ENCODE measurements at regions not wholly inside any gene's neighbourhood (a gene's known extent, or its start where the extent isn't known, plus 50 kb on each side); places are given as distances from the start of the nearest gene placed in this dataset.
"Not testable (repeated sequence)": the region's sequence is repeated elsewhere in the genome, so short reads cannot be mapped to it uniquely, and the experiment has no call there.

DNA sequence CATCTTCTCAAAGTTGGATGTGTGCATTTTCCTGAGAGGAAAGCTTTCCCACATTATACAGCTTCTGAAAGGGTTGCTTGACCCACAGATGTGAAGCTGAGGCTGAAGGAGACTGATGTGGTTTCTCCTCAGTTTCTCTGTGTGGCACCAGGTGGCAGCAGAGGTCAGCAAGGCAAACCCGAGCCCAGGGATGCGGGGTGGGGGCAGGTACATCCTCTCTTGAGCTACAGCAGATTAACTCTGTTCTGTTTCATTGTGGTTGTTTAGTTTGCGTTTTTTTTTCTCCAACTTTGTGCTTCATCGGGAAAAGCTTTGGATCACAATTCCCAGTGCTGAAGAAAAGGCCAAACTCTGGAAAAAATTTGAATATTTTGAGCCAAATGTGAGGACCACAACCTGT is 360.2 kb downstream of the OR4F29 start:
- H3K36me3 ChIP-seq; intact Hi-C loops (cut with DNase I); H3K4me3 ChIP-seq; H3K9me3 ChIP-seq; H3K27me3 ChIP-seq; H3K4me1 ChIP-seq (ENCODE audit: insufficient read depth); DNase-seq; H3K27ac ChIP-seq: not testable (repeated sequence)
- WGBS, 3 donors, result no CpG with 5 or more reads among the region's 4 CpGs

DNA sequence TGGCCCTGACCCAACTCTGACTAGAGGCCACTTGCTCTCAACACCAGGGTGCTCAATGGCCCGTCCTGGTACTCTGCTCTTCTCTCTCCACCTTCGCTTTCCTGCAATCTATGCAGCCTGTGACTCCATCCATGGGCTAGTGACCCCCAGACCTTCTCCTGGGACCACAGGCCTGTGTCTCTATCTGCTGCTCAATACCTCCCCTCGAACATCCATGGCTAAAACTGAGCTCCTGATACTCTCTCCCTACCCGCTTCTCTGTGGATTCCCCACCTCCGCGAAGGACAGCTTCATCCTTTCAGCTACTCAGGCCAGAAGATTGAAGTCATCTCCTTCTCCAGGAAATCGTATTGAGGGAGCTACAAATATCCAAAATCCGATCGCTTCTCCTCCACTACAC is 363.4 kb downstream of the OR4F29 start:
- 75 to 85% methylated on average over 7 to 9 of the region's 9 CpGs; no CpG with 5 or more reads in 1 of the 3 donors for WGBS, 3 donors

DNA sequence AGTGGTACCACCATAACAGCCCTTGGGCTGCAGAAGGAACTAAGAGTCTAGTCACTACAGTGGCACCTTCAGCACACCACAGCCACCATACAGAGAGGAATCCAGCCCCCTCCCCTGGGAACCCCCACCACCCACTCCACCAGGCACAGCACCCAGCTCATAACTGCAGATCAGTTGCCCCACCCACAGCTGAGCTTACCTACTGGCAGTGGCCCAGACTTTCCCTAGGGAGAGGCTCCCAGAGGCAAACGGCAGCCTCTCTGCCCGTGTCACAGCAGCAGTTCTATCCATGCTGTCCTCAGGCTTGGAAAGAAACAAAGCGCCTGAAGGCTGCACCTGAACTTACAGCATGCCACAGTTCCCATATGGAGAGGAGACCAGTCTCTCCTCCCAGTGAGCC is 372.3 kb downstream of the OR4F29 start:
- H3K36me3 ChIP-seq; DNase-seq; intact Hi-C loops (cut with DNase I); H3K4me1 ChIP-seq (ENCODE audit: insufficient read depth); H3K9me3 ChIP-seq; H3K27me3 ChIP-seq; H3K4me3 ChIP-seq; H3K27ac ChIP-seq: not testable (repeated sequence)
- 64 to 79% methylated on average over 3 of the region's 3 CpGs; no CpG with 5 or more reads in 1 of the 3 donors for WGBS, 3 donors

More for the DNA sequence above, 363.4 kb downstream of the OR4F29 start:
- intact Hi-C loops (cut with DNase I); H3K36me3 ChIP-seq; H3K27ac ChIP-seq; H3K27me3 ChIP-seq; H3K4me1 ChIP-seq (ENCODE audit: insufficient read depth); DNase-seq; H3K4me3 ChIP-seq; H3K9me3 ChIP-seq: not testable (repeated sequence)

DNA sequence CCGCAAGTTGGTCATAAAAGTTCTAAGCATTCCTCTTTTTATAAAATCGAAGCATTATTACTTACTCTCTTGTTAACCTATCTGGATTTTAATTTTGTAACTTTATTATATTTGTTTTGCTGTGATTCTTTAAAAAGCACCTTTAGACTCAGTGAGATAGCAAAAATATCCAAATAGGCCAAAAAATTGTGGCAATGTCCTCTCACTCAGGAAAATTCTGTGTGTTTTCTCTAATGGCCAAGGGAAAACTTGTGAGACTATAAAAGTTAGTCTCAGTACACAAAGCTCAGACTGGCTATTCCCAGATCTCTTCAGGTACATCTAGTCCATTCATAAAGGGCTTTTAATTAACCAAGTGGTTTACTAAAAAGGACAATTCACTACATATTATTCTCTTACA is 386.4 kb downstream of the OR4F29 start, which contains the start of gene OR4F5:
OR4F5 (plus strand) TSS at position 301 of the 400 bp plus-strand sequence.
- H3K4me3 ChIP-seq; H3K4me1 ChIP-seq (ENCODE audit: insufficient read depth); H3K9me3 ChIP-seq; H3K27me3 ChIP-seq; DNase-seq; intact Hi-C loops (cut with DNase I); H3K27ac ChIP-seq; H3K36me3 ChIP-seq: not testable (repeated sequence)
- WGBS, 3 donors, result no CpG with 5 or more reads among the region's 2 CpGs

DNA sequence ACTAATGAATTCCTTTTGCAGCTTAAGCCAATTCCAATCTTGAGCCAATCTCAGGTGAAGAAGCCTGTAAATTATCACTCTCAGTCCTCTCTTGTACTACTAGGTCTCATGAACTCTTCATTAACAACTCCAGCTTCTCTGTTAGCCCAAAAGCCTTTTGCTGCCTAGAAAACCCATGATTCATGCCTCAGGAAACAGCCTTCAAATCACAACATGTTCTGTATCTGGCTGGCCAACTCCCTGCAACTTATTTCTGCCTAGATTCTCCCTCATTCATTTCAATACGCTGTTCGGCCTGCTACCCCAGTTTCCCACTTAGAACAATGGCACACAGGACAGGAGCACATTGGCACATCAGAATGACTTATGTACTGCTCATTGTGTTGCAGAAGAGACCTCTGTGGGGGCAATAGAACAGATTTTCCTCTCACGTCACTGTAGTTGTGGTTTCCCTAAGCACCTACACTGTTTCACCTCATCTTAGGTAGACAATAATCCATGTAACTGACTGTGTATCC is 395.4 kb downstream of the OR4F29 start:
- H3K27ac ChIP-seq; H3K4me1 ChIP-seq (ENCODE audit: insufficient read depth); intact Hi-C loops (cut with DNase I); DNase-seq; H3K27me3 ChIP-seq; H3K4me3 ChIP-seq; H3K36me3 ChIP-seq; H3K9me3 ChIP-seq: not testable (repeated sequence)
- whole genome bisulfite sequencing, 3 donors, result 71 to 77% (median 77%) methylated on average over 2 to 3 of the region's 3 CpGs

DNA sequence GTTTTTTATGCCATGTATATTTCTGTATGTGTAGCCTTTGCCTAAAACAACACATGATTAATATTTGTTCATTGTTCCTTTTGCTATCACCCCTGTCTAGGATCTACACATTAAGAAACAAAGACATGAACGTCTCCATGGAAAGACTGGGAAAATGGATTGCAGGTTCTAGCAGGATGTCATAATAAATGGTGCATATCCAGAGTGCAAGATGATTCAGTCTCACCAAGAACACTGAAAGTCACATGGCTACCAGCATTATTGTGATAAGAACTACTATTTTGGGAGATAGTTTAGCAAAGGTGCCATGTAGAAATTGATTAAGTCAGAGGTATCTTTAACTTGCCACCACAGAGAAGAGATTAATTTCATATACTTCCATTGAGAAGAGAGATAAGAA is 398.3 kb downstream of the OR4F29 start:
- intact Hi-C loops (cut with DNase I); H3K27me3 ChIP-seq; H3K4me1 ChIP-seq (ENCODE audit: insufficient read depth); H3K4me3 ChIP-seq; DNase-seq; H3K27ac ChIP-seq; H3K9me3 ChIP-seq; H3K36me3 ChIP-seq: not testable (repeated sequence)
- 57 to 69% methylated on average over 1 of the region's 1 CpG; no CpG with 5 or more reads in 1 of the 3 donors for WGBS, 3 donors

DNA sequence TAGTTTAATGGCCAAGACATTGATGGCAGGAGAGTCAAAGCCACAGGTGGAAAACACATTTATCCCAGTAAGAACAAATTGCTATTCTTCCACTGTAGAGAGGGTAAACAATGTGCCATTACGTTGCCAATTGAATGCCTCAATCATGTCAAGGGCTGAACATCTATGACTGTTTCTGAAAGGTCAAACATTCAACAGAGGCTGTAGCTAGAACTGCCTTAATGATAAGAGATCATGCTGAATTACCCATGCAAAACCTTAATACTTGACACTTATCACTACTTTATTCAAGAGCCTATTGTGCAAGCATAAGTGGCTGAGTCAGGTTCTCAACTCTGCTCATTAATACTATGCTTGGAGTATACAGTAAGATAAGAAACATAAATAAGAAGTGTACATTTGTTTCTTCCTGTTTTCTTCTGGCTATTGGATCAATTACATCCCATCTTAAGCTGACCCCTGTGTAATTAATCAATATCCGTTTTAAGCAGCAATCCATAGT is 409.5 kb downstream of the OR4F29 start:
- H3K36me3 ChIP-seq; H3K4me1 ChIP-seq (ENCODE audit: insufficient read depth); DNase-seq; intact Hi-C loops (cut with DNase I); H3K9me3 ChIP-seq; H3K4me3 ChIP-seq; H3K27me3 ChIP-seq; H3K27ac ChIP-seq: not testable (repeated sequence)
- no CpG with 5 or more reads among the region's 2 CpGs for WGBS, 3 donors

DNA sequence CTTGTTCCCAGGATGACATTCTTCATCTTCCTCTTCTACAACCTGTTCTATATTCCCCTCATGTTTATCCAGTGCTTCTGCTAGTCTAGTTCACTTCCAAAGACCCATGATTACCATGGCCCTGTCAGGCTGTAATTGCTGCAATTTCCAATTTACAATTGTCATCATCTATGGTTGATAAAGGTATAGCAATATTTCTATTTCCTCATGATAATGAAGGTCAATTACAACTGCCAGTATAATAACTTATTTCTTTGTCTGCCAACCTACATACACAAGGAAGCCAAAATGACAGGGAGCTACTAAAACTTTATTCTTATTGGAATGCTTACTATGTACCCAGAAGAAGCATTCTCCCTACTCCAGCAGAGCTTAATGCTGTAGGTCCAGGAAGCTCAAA is 410.3 kb downstream of the OR4F29 start:
- DNase-seq, result not testable (repeated sequence)

DNA sequence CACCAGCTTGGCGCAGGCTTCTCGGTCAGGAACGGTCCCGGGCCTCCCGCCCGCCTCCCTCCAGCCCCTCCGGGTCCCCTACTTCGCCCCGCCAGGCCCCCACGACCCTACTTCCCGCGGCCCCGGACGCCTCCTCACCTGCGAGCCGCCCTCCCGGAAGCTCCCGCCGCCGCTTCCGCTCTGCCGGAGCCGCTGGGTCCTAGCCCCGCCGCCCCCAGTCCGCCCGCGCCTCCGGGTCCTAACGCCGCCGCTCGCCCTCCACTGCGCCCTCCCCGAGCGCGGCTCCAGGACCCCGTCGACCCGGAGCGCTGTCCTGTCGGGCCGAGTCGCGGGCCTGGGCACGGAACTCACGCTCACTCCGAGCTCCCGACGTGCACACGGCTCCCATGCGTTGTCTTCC is 422.3 kb downstream of the OR4F29 start:
- intact Hi-C loops (cut with DNase I); H3K4me3 ChIP-seq; DNase-seq; H3K27me3 ChIP-seq; H3K9me3 ChIP-seq; H3K36me3 ChIP-seq; H3K27ac ChIP-seq; H3K4me1 ChIP-seq (ENCODE audit: insufficient read depth): not testable (repeated sequence)
- no CpG with 5 or more reads among the region's 52 CpGs for WGBS, 3 donors

More for the DNA sequence above, 410.3 kb downstream of the OR4F29 start:
- intact Hi-C loops (cut with DNase I); H3K4me3 ChIP-seq; H3K9me3 ChIP-seq; H3K36me3 ChIP-seq; H3K4me1 ChIP-seq (ENCODE audit: insufficient read depth); H3K27ac ChIP-seq; H3K27me3 ChIP-seq: not testable (repeated sequence)

DNA sequence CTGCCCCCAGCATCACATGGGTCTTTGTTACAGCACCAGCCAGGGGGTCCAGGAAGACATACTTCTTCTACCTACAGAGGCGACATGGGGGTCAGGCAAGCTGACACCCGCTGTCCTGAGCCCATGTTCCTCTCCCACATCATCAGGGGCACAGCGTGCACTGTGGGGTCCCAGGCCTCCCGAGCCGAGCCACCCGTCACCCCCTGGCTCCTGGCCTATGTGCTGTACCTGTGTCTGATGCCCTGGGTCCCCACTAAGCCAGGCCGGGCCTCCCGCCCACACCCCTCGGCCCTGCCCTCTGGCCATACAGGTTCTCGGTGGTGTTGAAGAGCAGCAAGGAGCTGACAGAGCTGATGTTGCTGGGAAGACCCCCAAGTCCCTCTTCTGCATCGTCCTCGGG is 434.2 kb downstream of the OR4F29 start:
- DNase-seq, result peak; percentile 20 to 51 (median 27)
- H3K4me3 ChIP-seq; H3K36me3 ChIP-seq; intact Hi-C loops (cut with DNase I); H3K4me1 ChIP-seq (ENCODE audit: insufficient read depth); H3K9me3 ChIP-seq; H3K27me3 ChIP-seq; H3K27ac ChIP-seq: not testable (repeated sequence)
- 86 to 98% methylated on average over 8 of the region's 12 CpGs; no CpG with 5 or more reads in 1 of the 3 donors for WGBS, 3 donors

DNA sequence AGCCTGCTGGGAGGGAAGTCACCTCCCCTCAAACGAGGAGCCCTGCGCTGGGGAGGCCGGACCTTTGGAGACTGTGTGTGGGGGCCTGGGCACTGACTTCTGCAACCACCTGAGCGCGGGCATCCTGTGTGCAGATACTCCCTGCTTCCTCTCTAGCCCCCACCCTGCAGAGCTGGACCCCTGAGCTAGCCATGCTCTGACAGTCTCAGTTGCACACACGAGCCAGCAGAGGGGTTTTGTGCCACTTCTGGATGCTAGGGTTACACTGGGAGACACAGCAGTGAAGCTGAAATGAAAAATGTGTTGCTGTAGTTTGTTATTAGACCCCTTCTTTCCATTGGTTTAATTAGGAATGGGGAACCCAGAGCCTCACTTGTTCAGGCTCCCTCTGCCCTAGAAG is 435.5 kb downstream of the OR4F29 start:
- H3K36me3 ChIP-seq; H3K9me3 ChIP-seq; intact Hi-C loops (cut with DNase I); H3K4me3 ChIP-seq; H3K4me1 ChIP-seq (ENCODE audit: insufficient read depth); H3K27ac ChIP-seq; H3K27me3 ChIP-seq: not testable (repeated sequence)
- 70 to 85% methylated on average over 3 to 6 of the region's 6 CpGs; no CpG with 5 or more reads in 1 of the 3 donors for WGBS, 3 donors
- DNase-seq, result peak; percentile 8 to 31 (median 14)

DNA sequence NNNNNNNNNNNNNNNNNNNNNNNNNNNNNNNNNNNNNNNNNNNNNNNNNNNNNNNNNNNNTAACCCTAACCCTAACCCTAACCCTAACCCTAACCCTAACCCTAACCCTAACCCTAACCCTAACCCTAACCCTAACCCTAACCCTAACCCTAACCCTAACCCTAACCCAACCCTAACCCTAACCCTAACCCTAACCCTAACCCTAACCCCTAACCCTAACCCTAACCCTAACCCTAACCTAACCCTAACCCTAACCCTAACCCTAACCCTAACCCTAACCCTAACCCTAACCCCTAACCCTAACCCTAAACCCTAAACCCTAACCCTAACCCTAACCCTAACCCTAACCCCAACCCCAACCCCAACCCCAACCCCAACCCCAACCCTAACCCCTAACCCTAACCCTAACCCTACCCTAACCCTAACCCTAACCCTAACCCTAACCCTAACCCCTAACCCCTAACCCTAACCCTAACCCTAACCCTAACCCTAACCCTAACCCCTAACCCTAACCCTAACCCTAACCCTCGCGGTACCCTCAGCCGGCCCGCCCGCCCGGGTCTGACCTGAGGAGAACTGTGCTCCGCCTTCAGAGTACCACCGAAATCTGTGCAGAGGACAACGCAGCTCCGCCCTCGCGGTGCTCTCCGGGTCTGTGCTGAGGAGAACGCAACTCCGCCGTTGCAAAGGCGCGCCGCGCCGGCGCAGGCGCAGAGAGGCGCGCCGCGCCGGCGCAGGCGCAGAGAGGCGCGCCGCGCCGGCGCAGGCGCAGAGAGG is 441.3 kb downstream of the OR4F29 start:
- H3K27ac ChIP-seq; H3K27me3 ChIP-seq; H3K4me1 ChIP-seq (ENCODE audit: insufficient read depth); intact Hi-C loops (cut with DNase I); H3K9me3 ChIP-seq; H3K4me3 ChIP-seq; H3K36me3 ChIP-seq: not testable (repeated sequence)
- WGBS, 3 donors, result 40 to 80% methylated on average over 4 to 23 of the region's 37 CpGs; no CpG with 5 or more reads in 1 of the 3 donors
- DNase-seq, result peak; percentile 7 to 56 (median 33)

Data from ovary (tissue), 7 donors.